Suppressor macrophage treated with lipopolysaccharide for 4 hours (primary cell): ENCODE measurements at regions not wholly inside any gene's neighbourhood (a gene's known extent, or its start where the extent isn't known, plus 50 kb on each side); places are given as distances from the start of the nearest gene placed in this dataset.
A peak's percentile ranks its signal among the peaks of the same experiment; 100 is the strongest.

Experiments
- DNase-seq: peaks from one replicate; pipeline ENCODE4 v3.0.0-alpha.2; 2020

- peak; percentile 45 for DNase-seq
Observed at GRCh38 chr19:29263305-29264135, 50.6 kb upstream of the UQCRFS1 start.

- DNase-seq, result no peak
Observed at GRCh38 chr19:29264897-29265296, 51.9 kb upstream of the UQCRFS1 start.

- DNase-seq, result no peak
Observed at GRCh38 chr19:29265436-29265835, 52.5 kb upstream of the UQCRFS1 start.

GRCh38 chr19:29266001-29266400 is 53.0 kb upstream of the UQCRFS1 start:
- no peak for DNase-seq

- DNase-seq, result no peak
Observed at GRCh38 chr19:29266603-29267002, 53.7 kb upstream of the UQCRFS1 start.

GRCh38 chr19:29267701-29268100 is 54.8 kb upstream of the UQCRFS1 start:
- no peak for DNase-seq

- no peak for DNase-seq
Observed at GRCh38 chr19:29268103-29268502, 55.2 kb upstream of the UQCRFS1 start.

GRCh38 chr19:29268721-29269393 is 55.9 kb upstream of the UQCRFS1 start:
- DNase-seq, result no peak

- no peak for DNase-seq
Observed at GRCh38 chr19:29269641-29270040, 56.7 kb upstream of the UQCRFS1 start.

GRCh38 chr19:29271341-29271740 is 58.4 kb upstream of the UQCRFS1 start:
- DNase-seq, result no peak

- DNase-seq, result no peak
Observed at GRCh38 chr19:29271911-29272310, 59.0 kb upstream of the UQCRFS1 start.

- DNase-seq, result no peak
Observed at GRCh38 chr19:29273000-29273640, 60.2 kb upstream of the UQCRFS1 start.

- DNase-seq, result no peak
Observed at GRCh38 chr19:29275266-29275665, 62.3 kb upstream of the UQCRFS1 start.

- DNase-seq, result no peak
Observed at GRCh38 chr19:29277102-29277501, 64.2 kb upstream of the UQCRFS1 start.

- DNase-seq, result no peak
Observed at GRCh38 chr19:29278716-29279115, 65.8 kb upstream of the UQCRFS1 start.

GRCh38 chr19:29283366-29283765 is 70.4 kb upstream of the UQCRFS1 start:
- DNase-seq, result no peak

GRCh38 chr19:29285187-29285687 is 72.3 kb upstream of the UQCRFS1 start:
- DNase-seq, result no peak

- DNase-seq, result no peak
Observed at GRCh38 chr19:29285878-29286277, 72.9 kb upstream of the UQCRFS1 start.

- no peak for DNase-seq
Observed at GRCh38 chr19:29287061-29287460, 74.1 kb upstream of the UQCRFS1 start.

- no peak for DNase-seq
Observed at GRCh38 chr19:29288256-29288655, 75.3 kb upstream of the UQCRFS1 start.

GRCh38 chr19:29289020-29289419 is 76.1 kb upstream of the UQCRFS1 start:
- DNase-seq, result no peak

GRCh38 chr19:29290853-29291252 is 77.9 kb upstream of the UQCRFS1 start:
- no peak for DNase-seq

- no peak for DNase-seq
Observed at GRCh38 chr19:29292153-29292552, 79.2 kb upstream of the UQCRFS1 start.

GRCh38 chr19:29292562-29292961 is 79.6 kb upstream of the UQCRFS1 start:
- DNase-seq, result no peak
